GM13976 (cell line): ENCODE measurements at regions not wholly inside any gene's neighbourhood (a gene's known extent, or its start where the extent isn't known, plus 50 kb on each side); places are given as distances from the start of the nearest gene placed in this dataset.

Source experiments
- DNase-seq: peaks from one replicate; pipeline ENCODE4 v3.0.0; 2012; ENCODE audit warnings: low spot score
- CTCF ChIP-seq: IDR thresholded peaks from 2 replicates; pipeline ENCODE4 v1.5.1; 2012; ENCODE audit warnings: borderline replicate concordance, mild to moderate bottlenecking; ENCODE audit not compliant: insufficient read depth; ENCODE audit errors: extremely low read depth, missing control alignments, control extremely low read depth
- in situ Hi-C: fragments of 300-500 bp; cut with MboI; formaldehyde crosslinking; loops from one replicate; pipeline ENCODE4 v1.12.0; 2022; ENCODE audit warnings: low sequenced_read_pairs, mixed read lengths, inconsistent platforms; ENCODE audit not compliant: unreplicated experiment

- no peak for TF ChIP-seq CTCF
- DNase-seq = no peak
- in situ Hi-C loops = loop anchor here (25.0 kb wide), 1 partner anchor 541 kb away; no protein-coding TSS in a partner anchor
These were observed 122.6 kb upstream of the NXT1 start for GRCh38 chr20:23227976-23228375.

GRCh38 chr20:23227274-23227673 lies 123.3 kb upstream of the NXT1 start:
- in situ Hi-C loops = loop anchor here (25.0 kb wide), 1 partner anchor 540 kb away; no protein-coding TSS in a partner anchor
- TF ChIP-seq CTCF = no peak
- no peak for DNase-seq

- TF ChIP-seq CTCF = no peak
- in situ Hi-C loops = loop anchor here (25.0 kb wide), 1 partner anchor 539 kb away; no protein-coding TSS in a partner anchor
- DNase-seq = no peak
These were observed 123.9 kb upstream of the NXT1 start for GRCh38 chr20:23226612-23227265.

- no peak for DNase-seq
- TF ChIP-seq CTCF = no peak
- in situ Hi-C loops = loop anchor here (25.0 kb wide), 1 partner anchor 538 kb away; no protein-coding TSS in a partner anchor
These were observed 125.1 kb upstream of the NXT1 start for GRCh38 chr20:23225407-23226060.

GRCh38 chr20:23224806-23225205 lies 125.8 kb upstream of the NXT1 start:
- no peak for DNase-seq
- in situ Hi-C loops = loop anchor here (25.0 kb wide), 1 partner anchor 538 kb away; no protein-coding TSS in a partner anchor
- TF ChIP-seq CTCF = no peak

- in situ Hi-C loops = no loop called here
- TF ChIP-seq CTCF = no peak
These were observed 126.5 kb upstream of the NXT1 start for GRCh38 chr20:23223908-23224580.

More at GRCh38 chr20:23223908-23224580, 126.5 kb upstream of the NXT1 start:
- DNase-seq = no peak
